ENCODE measurements at regions not wholly inside any gene's neighbourhood (a gene's known extent, or its start where the extent isn't known, plus 50 kb on each side); places are given as distances from the start of the nearest gene placed in this dataset.

- RAD21 ChIA-PET (ENCODE audit: low non-redundant PET in 1 of 2, low total read pairs in 2 of 2, uncharacterized antibody in 2 of 2, unreplicated experiment in 2 of 2) = no interaction called here
- BruUV-seq (replicated peaks) = no TSS peak
- Histone ChIP-seq H3K9ac (ENCODE audit: low read length) (no peak overlapping the region), H3K79me2 (ENCODE audit: insufficient read depth, low read length) (no peaks in the 10 kb centered on the region), H3K9me3 (ENCODE audit: control insufficient read depth in 1 of 2, insufficient read depth in 1 of 2, low read depth in 1 of 2, low read length in 2 of 2) (no peaks in the 10 kb centered on the region), H3K27me3 (ENCODE audit: insufficient read depth, low read length) (peaks cover 10% of the 10 kb centered on the region), H3K9me2 (ENCODE audit: insufficient read depth) (no peaks in the 10 kb centered on the region), H3K27ac (ENCODE audit: low read depth, low read length) (no peak overlapping the region), H3K4me1 (ENCODE audit: control insufficient read depth in 1 of 2, insufficient read depth in 2 of 2, low read length in 2 of 2) (no peaks in the 10 kb centered on the region), H3K4me2 (ENCODE audit: low read length) (no peak overlapping the region), H3K4me3 (replicated peaks in 1 of 2; ENCODE audit: low read depth in 1 of 2, low read length in 2 of 2) (no peak overlapping the region), H4K20me1 (ENCODE audit: insufficient read depth) (no peaks in the 10 kb centered on the region), H2AFZ (ENCODE audit: low read depth, low read length, poor library complexity, severe bottlenecking) (no peak overlapping the region), H3K36me3 (ENCODE audit: control insufficient read depth in 1 of 2, insufficient read depth in 2 of 2, low read length in 2 of 2) (no peaks in the 10 kb centered on the region)
- no peak for TF ChIP-seq JUND (IDR thresholded peaks at IDR 0.05)
- no peak for TF ChIP-seq YY1 (IDR thresholded peaks at IDR 0.05; ENCODE audit: extremely low read depth, insufficient replicate concordance, low read depth, low read length)
- TF ChIP-seq POLR2A (IDR thresholded peaks at IDR 0.05; ENCODE audit: borderline replicate concordance, extremely low read depth, insufficient read depth, insufficient read length) = no peak
- TF ChIP-seq EZH2 (IDR thresholded peaks at IDR 0.05) = no peak
- no peak for TF ChIP-seq ZNF274 (IDR thresholded peaks at IDR 0.05; ENCODE audit: low read depth, low read length)
- no peak for TF ChIP-seq RAD21 (IDR thresholded peaks at IDR 0.05; ENCODE audit: low read depth)
- no peak for TF ChIP-seq ZFX (IDR thresholded peaks at IDR 0.05)
- no peak for TF ChIP-seq POLR2AphosphoS5 (IDR thresholded peaks at IDR 0.05; ENCODE audit: low read depth, low read length)
- no peak for TF ChIP-seq EGR1 (IDR thresholded peaks at IDR 0.05; ENCODE audit: low read depth)
- TF ChIP-seq REST (IDR thresholded peaks at IDR 0.05; ENCODE audit: low read depth) = no peak
- TF ChIP-seq SP1 (IDR thresholded peaks at IDR 0.05; ENCODE audit: low read depth) = no peak
- TF ChIP-seq ELF1 (IDR thresholded peaks at IDR 0.05; ENCODE audit: borderline replicate concordance, low read depth) = no peak
- TF ChIP-seq ZBTB33 (IDR thresholded peaks at IDR 0.05; ENCODE audit: extremely low read depth, insufficient replicate concordance, low read length) = no peak
- no peak for TF ChIP-seq SRF (IDR thresholded peaks at IDR 0.05; ENCODE audit: low read depth)
- no peak for TF ChIP-seq CTCF (IDR thresholded peaks at IDR 0.05 in 2 of 3, conservative IDR thresholded peaks at IDR 0.05 in 1 of 3; ENCODE audit: borderline replicate concordance in 1 of 3, insufficient read depth in 1 of 3, low read depth in 2 of 3, low read length in 2 of 3)
- no peak for TF ChIP-seq SIN3A (IDR thresholded peaks at IDR 0.05; ENCODE audit: low read depth)
- DNase-seq (ENCODE audit: low read depth, low spot score) (no peak), ATAC-seq (no peak)
- CTCF ChIA-PET = no interaction called here
- POLR2A ChIA-PET = no interaction called here
- intact Hi-C loops (cut with micrococcal nuclease) = no loop called here
Observed at GRCh38 chr3:132880986-132881385, 157.2 kb upstream of the TMEM108 start.

Measured in HCT116 (cell line).